Hepatocyte (in vitro differentiated cells): ENCODE measurements at regions not wholly inside any gene's neighbourhood (a gene's known extent, or its start where the extent isn't known, plus 50 kb on each side); places are given as distances from the start of the nearest gene placed in this dataset.

ENCODE experiments used
- EZH2phosphoT487 ChIP-seq: fragments of 200-600 bp; sonication (generic); IDR thresholded peaks from one replicate; pipeline ENCODE4 v1.6.1; 2018; ENCODE audit warnings: antibody characterized with exemption, mild to moderate bottlenecking, low read depth, moderate library complexity; ENCODE audit not compliant: unreplicated experiment, severe bottlenecking
- TF ChIP-seq, protein P1 (sequence below): fragments of 200-600 bp; sonication (generic); IDR thresholded peaks from 2 replicates; pipeline ENCODE4 v1.5.1; 2016; ENCODE audit warnings: antibody characterized with exemption, mild to moderate bottlenecking; ENCODE audit not compliant: poor library complexity

DNA sequence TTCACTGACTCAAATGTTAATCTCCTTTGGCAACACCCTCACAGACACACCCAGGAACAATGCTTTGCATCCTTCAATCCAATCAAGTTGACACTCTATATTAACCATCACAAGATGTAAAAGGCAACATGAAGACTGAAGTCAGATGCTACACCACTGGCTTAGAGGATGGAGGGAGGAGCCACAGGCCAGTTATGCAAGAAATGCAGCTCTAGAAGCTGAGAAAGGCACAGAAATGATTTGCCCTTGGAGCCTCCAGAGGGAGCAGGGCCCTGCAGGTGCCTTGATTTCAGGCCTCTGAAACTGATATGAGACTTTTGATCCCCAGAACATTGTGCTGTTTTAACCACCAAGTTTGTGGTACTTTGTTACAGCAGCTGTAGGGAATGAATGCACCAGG is 276.3 kb downstream of the KCNS3 start:
- TF ChIP-seq, protein P1, sequence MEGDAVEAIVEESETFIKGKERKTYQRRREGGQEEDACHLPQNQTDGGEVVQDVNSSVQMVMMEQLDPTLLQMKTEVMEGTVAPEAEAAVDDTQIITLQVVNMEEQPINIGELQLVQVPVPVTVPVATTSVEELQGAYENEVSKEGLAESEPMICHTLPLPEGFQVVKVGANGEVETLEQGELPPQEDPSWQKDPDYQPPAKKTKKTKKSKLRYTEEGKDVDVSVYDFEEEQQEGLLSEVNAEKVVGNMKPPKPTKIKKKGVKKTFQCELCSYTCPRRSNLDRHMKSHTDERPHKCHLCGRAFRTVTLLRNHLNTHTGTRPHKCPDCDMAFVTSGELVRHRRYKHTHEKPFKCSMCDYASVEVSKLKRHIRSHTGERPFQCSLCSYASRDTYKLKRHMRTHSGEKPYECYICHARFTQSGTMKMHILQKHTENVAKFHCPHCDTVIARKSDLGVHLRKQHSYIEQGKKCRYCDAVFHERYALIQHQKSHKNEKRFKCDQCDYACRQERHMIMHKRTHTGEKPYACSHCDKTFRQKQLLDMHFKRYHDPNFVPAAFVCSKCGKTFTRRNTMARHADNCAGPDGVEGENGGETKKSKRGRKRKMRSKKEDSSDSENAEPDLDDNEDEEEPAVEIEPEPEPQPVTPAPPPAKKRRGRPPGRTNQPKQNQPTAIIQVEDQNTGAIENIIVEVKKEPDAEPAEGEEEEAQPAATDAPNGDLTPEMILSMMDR, result peak; percentile 7
- TF ChIP-seq EZH2phosphoT487, result no peak
